Activated T-cell treated with anti-CD3 and anti-CD28 coated beads for 4 hours (primary cell): ENCODE measurements at regions not wholly inside any gene's neighbourhood (a gene's known extent, or its start where the extent isn't known, plus 50 kb on each side); places are given as distances from the start of the nearest gene placed in this dataset.
"Not testable (repeated sequence)": the region's sequence is repeated elsewhere in the genome, so short reads cannot be mapped to it uniquely, and the experiment has no call there.

Experiments used
- DNase-seq: peaks from one replicate; pipeline ENCODE4 v3.0.0-alpha.2; 2020

DNA sequence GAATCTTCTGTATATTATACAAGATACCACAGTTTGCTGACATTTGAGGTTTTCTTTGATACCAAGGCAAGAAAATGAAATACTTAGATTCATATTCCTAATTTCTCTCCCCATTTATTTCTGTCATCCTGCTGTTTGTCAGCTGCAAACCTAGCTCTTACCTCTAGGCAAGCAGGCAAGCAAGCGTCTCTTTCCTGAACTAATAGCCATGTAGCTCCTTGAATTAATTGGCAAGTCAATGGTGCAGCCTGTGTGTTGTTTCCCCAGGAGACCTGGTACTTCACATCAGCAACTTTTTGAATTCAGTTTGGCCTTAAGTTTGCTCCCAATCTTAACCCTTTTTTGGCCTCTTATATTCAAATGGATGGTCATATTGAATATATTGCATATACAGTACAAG, 573.6 kb upstream of the ARRDC3 start:
- no peak for DNase-seq

DNA sequence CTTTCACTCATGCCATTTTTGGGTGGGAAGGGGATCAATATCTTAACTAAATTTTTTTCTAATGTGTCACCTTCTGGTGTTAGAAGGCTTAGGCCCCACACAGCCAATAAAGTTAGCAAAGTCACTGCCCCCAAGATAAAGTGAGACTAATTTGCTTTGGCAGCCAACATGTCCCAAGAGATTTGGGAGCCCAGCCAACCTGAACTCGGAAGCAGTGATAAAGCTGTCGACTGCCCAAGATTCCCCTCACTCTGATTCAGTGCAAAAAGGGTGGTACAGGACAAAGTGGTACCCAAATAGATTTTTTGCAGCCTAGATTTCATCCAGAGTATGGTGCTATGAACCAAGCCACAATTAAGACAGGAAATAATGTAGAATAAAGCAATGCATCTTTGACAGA, 572.5 kb upstream of the ARRDC3 start:
- DNase-seq: no peak

DNA sequence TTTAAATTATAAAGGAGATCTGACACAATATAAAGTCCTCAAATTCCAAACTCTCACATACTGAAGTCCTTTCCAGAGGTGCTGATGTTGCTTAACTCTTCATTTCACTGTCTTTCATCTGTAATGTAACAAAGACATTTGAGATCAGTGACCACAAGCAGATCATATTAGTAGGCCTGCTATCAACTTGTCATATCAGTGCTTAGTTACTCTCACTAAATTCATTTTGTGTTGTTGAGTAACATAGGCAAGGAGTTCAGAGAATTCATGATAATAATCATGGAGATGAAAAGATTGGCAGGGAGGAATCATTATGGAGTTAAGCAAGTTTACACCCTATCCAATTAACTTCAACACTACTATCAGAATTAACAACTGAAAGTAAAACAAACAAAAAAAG, 571.0 kb upstream of the ARRDC3 start:
- DNase-seq: no peak

DNA sequence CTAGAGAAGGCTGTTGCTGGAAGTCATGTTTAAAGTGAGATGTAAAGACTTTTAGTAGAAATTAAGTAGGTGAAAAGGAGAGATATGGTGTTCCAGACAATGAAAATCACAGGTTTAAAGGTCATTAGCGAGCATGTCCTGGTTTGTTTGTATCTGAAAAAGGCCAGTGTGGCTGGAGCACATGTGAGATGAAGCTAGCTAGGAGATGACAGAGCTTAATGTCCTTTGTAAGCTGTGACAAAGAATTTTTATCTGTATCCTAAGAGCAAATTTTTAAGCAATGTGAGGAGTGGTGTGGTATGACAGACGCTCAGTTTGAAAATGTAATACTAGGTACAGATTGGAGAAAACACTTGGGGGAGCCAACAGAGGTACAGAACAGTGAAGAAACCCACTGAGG, 567.2 kb upstream of the ARRDC3 start:
- DNase-seq: no peak

DNA sequence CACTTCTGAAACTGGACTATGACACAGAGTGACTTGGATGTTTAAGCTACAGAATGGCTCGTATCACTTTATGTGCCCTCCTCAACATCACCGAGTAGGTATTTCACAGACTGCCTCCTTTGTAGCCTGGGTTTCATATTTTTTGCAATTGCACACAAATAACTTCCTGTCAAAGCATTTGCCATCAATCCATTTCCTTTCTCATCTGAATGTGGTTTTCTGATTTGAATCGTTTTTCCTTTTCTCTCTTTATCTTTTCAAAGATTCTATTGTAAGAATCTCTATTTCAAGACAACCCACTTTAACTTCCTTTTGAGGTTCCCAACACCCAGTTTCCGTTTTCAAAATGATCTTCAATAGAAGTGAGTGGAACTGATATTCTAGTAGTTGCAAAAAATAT, 563.8 kb upstream of the ARRDC3 start:
- DNase-seq: no peak

DNA sequence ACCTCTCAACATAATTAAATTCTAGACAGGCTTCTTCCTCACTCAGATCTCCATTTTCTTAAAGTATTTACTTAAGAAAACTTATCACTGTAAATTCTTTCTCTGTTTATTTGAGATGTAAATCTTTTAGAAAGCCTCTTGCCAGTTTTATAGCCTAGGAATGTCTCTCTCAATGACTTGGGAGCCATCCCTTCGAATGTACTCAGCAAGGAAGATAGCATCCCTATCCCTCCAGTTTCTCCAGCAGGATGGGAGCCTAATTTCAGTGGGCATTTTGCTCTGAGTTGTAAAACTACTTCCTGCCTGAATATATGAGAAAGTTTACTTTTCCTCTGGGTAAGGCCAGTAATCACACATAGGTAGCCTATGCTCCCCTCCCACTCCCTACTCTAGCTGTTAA, 558.5 kb upstream of the ARRDC3 start:
- no peak for DNase-seq

DNA sequence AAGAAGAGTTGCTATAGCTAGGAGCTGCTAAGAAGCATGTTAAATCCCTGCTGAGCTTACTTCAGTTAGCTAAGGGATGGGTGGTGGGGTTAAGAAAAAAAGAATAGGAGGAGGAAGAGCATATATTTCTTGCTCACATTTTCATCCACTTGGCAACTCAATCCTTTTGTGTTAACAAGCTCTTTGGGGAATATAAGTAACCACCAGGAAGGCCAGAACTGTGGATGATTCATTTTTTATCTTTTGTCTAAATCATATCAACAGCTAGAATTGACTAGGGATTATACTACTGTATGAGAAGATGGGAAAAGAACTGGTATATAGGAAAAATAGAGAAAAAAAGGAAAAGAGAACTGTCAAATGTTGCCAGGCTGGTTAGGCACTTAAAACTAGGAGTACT, 555.3 kb upstream of the ARRDC3 start:
- no peak for DNase-seq

DNA sequence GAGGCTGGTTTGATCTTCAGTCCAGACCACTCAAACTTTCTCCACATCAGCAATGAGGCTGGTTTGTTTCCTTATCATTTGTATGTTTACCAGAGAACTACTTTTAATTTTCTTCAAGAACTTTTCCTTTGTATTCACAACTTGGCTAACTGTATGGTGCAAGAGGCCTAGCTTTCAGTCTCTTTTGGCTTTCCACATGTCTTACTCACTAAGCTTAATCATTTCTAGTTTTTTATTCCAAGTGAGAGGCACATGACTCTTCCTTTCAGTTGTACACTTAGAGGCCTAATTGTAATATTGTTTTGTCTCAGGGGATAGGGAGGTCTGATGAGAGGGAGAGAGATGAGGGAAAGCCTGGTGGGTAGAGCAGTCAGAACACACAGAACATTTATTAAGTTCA, 554.0 kb upstream of the ARRDC3 start:
- no peak for DNase-seq

DNA sequence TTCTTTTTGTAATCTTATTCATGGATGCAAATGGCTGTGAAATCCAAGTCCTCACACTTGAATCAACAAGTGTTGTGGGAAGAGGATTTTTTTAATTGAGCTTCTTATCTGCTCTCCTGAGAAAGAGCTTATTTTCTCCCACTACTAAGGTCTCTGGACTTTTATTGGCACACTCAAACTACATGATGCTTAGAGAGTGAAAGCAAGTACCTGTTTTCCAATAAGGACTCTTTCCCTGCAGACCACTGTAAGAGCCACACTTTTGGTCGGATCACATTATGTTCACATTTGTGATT, 546.4 kb upstream of the ARRDC3 start:
- no peak for DNase-seq

DNA sequence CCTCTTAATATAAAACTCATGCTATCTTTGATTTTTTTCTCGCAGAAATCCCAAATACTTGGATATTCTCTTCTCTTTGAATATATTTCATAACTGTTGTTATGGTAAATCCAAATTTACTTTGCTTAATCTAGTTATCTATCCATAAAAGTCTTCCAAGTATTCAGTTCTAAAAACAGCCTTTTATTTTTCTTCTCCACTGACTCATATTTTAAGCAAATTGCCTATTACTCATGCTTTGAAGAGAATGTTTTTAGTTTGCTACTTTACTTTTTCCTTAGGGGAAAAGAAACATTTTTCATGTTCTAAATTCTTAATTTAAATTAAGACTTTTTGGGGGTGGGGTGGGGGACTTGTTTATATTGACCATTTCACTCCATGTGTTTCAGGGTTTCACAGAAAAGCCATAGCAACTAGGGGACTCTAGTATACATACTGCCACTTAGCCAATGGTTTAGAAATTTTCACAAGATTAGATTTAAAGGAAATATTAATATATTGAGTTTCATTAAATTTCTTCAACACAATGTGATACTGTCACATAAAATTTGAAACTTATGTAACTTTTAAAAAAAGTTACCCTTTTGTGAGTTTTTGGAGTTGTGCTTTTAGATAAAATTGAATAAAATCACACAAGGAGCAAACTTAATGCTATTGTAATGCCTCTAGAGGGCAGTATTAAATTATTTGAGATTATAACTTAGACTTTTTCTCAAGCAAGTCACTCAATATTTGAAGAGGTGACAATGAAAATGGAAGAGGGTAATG, 545.8 kb upstream of the ARRDC3 start:
- no peak for DNase-seq

DNA sequence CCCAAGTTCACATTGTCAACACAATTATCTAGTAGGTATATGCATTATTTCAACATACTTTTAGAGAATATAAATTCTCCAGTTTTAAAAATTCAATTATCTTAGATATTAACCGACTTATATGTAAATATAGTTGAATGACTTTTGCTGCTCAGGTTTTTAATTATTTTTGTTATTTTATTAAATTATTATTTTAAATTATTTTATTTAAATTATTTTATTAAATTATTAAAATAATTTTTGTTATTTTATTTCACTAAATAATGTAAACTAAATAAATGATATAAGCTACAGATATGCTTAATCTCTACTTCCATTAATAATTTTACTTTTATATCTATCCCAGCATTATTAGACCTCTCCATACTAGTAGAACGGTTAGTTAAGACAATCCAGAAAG, 544.3 kb upstream of the ARRDC3 start:
- no peak for DNase-seq

DNA sequence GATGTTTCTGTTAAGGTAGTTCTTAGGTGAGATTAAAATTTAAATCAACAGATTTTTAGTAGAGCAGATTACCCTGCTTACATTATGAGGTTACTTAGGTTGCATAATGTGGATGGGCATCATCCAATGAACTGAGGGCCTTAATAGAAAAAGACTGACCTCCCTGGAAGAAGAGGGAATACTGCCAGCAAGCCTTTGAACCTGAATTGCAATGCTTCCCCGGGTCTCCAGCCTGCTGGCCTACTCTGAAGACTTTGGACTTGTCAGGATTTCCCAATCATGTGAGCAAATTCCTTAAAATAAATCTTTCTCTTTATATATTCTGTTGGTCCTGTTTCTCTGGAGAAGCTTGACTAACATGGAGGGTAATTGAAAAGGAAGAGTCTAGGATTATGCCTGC, 542.1 kb upstream of the ARRDC3 start:
- DNase-seq: no peak

DNA sequence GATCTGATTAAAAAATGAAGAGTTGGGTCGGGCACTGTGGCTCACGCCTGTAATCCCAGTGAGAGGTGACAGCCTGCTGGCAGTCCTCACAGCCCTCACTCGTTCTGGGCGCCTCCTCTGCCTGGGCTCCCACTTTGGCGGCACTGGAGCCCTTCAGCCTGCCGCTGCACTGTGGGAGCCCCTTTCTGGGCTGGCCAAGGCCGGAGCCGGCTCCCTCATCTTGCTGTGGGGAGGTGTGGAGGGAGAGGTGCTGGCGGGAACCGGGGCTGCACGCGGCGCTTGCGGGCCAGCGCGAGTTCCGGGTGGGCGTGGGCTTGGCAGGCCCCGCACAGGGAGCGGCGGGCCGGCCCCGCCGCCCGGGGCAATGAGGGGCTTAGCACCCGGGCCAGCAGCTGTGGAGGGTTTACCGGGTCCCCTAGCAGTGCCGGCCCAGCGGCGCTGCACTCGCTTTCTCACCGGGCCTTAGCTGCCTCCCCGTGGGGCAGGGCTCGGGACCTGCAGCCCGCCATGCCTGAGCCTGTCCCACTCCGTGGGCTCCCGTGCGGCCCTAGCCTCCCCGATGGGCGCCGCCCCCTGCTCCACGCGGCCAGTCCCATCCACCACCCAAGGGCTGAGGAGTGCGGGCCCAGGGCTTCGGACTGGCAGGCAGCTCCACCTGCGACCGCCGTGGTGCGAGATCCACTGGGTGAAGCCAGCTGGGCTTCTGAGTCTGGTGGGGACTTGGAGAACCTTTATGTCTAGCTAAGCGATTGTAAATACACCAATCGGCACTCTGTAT, 534.1 kb upstream of the ARRDC3 start:
- not testable (repeated sequence) for DNase-seq

DNA sequence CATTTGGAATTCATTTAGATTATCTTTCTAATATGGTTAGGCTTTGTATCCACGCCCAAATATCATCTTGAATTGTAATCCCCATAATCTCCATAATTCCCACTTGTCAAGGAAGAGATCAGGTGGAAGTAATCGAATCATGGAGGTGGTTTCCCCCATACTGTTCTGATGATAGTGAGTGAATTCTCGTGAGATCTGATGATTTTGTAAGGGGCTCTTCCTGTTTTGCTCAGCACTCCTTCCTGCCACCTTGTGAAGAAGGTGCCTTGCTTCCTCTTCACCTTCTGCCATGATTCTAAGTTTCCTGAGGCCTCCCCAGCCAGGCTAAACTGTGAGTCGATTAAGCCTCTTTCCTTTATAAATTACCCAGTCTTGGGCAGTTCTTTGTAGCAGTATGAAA, 527.5 kb upstream of the ARRDC3 start:
- DNase-seq: no peak

DNA sequence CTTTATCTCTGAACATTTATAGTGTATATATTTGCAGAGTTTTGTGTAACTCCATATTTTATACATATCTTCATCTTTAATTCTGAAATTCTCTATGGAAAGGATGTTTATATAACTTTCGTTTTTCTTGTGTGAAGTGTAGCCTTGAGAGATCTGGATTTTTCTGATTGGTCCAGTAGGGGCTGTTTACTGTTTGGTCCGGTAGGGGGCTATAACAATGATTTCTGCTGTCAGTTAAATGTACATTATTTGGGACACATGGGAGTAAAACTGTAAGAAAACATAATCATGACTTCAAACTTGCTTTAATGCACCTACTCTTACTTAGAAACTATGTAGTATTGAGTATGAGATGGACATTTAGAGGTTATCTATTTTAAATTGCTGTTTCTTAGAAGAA, 527.1 kb upstream of the ARRDC3 start:
- no peak for DNase-seq

DNA sequence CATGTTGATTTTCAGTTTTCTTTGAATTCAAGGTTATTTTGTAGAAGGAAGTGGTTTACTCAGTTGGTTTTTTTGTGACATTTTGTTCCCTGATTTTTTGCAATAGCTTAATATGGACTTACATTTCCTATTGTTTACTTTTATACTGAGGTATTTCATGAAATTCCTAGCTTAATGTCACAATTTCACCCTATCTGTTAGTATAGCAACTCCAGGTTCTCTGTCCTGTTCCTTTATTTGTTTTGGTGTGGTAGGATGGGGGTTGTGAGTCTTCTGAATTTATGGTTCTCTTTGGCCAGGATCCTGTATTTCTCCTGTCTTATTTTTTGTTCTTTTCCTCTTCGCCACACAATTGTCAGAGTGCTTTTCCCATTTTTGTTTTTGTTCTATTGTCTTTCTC, 523.4 kb upstream of the ARRDC3 start:
- no peak for DNase-seq

DNA sequence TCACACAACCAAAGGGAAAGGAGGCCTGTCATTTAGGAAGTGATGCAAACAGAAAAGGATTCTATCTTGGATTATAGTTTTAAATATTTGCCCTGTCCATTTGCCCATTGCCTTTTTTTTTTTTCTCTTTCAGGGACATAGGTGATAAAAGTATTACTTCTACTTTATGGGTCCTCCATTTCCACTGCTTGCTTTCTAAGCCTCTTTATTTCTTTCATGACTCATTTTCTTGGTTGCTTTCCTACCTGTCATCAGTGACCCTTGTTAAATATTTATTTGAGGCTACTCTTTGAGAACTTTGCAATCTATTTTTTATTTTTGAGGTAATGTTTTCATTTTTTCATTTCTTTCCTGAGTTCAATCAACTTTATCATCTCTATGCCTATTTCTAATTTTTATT, 522.9 kb upstream of the ARRDC3 start:
- no peak for DNase-seq

DNA sequence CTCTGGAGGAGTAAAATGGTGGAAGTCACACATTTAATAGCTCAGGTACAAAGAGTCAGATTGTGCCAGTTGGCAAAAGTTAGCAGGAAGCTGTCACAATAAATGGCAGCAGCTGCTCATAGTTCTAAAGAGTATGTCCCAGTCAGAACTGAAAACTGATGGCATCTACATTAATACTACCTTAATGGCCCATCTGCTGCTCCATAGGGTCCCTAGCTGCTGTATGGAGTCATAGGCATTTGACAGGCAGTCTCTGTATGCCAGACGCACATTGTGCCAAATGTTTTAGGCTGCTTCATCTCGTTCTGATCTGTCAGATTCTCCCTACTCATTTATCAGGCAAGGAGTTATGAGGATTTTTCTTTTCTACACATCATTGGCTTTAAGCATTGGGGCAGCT, 515.8 kb upstream of the ARRDC3 start:
- no peak for DNase-seq

DNA sequence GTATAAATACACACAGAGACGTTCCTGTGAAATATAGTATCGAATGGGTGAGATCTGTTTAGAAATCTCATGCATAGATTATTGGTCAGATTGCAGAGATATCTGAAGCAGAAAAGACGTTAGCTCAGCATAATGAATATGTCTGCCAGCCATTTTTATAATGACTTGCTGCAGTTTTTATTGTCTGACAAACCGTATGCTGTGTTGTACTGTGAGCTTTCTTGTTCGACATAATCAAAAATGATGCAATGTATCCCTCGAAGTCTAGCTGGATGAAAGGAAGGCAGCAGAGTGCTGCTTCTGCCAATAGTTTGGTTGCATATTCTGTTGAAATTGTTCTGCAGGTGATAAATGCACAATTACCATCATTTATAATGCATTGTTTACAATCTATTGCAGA, 514.9 kb upstream of the ARRDC3 start:
- no peak for DNase-seq

DNA sequence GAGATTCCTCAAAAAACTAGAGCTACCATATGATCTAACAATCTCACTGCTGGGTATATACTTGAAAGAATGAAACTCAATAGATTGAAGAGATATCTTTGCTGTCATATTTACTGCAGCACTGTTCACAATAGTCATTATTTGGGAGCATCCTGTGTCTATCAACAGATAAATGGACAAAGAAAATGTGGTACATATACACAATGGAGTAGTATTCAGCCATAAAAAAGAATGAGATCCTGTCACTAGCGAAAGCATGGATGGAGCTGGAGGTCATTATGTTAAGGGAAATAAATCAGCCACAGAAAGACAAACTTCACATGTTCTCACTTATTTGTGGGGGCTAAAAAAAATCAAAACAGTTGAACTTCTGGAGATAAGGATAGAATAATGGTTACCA, 505.7 kb upstream of the ARRDC3 start:
- no peak for DNase-seq

DNA sequence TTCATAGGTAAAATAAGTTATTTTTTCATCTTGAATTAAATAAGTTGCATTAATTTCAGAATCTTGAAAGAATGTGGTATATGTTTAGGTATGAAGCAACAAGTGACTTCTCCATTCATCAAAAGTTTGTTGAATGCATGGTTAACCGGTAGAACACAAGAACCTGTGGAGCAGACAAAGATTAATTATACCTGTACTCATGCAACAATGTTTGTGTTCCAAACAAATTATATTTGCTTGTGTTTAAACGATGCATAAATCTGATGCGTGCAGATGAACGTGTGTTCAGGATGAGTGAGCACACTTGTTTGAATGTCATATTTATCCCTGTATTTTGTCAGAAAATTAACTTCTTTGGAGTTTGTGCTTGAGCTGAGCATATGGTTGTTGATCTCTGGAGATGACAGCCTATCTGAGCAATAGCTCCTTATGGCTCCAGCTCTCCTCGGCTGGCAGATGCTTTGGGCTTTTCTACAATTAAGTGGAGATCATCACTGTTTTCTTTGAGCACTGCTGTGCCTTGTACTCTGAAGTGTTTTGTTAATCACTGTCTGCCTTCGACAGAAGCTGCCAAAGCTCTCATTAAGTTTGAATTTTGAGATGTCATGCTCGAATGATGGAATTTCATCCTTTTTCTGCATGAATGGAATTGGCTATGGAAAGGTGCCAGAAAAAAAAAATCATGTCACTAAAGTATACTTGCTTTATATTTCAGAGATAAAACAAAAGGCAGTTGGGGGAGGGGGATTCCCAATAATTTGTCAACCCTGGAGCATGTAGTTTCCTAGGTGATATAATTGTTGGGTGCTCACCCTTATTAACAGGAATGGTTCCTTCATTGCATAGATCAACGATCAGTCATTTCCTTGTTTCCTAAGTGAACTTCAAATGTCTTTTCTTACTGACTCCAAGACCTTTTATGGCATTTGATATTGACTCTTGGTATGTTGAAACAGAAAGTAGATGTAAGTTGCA, 502.5 kb upstream of the ARRDC3 start:
- DNase-seq: no peak

DNA sequence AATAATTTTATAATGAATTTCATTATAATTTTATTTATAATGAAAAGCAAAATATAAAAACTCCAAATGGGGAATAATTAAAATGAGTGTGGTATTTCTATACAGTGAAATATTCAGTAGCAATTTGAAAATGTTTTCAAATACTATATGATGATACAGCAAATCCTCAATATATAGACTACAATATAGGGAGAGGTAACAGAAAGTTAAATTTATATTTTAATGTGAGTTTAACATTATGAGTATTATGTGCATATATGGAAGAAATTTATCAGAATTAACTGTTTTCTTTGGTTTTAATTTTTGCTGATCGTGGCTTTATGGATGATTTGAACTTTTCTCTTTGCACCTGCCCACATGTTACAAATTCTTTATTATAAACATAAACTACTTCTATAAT, 500.9 kb upstream of the ARRDC3 start:
- DNase-seq: no peak

DNA sequence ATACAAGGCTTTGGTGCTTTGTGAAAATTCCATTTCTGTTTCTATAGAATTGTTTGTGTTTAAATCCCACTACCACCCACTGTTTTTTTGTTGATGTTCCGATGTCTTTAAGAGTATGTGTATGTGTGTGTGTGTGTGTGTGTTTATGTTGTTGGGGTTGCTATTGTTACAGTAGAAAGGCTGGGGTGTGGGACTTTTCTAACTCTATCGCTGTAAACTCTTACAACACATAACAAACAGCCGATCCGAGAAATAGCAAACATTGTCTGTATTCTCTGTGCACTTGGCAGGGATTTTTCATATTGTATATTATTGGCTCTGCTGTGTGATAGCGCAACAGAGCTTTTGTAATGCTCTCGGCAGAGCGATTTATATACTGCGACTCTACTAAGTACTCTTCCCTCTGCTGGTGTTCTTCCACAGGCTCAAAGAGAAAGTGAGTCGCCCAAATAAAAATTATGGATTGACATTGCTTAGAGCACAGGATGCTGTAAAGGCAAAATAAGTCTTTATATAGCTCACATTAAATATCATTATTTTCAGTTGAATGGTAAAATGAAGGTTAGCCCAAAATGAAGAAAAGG, 492.2 kb upstream of the ARRDC3 start:
- DNase-seq: no peak
